AG04449 (cell line): ENCODE measurements at regions not wholly inside any gene's neighbourhood (a gene's known extent, or its start where the extent isn't known, plus 50 kb on each side); places are given as distances from the start of the nearest gene placed in this dataset.
"Not testable (repeated sequence)": the region's sequence is repeated elsewhere in the genome, so short reads cannot be mapped to it uniquely, and the experiment has no call there.

Experiments
- CTCF ChIA-PET: fragments of 350-600 bp; formaldehyde crosslinking; extraction: SDS; loops from one replicate; lab custom pipeline; 2021; ENCODE audit warnings: antibody characterized with exemption; lab: Yijun Ruan, JAX
- POLR2A ChIA-PET: fragments of 400-600, 350-600 bp; formaldehyde crosslinking; extraction: SDS; loops from one replicate; lab custom pipeline; 2020; ENCODE audit warnings: antibody characterized with exemption, inconsistent platforms; lab: Yijun Ruan, JAX
- DNase-seq: peaks from one replicate; pipeline ENCODE4 v3.0.0-alpha.2; 2010; ENCODE audit warnings: low read depth, low spot score
- H3K4me3 ChIP-seq: 2 replicates; pipeline ENCODE4 v1.5.1; 2011; ENCODE audit warnings: low read depth, mild to moderate bottlenecking, control low read depth, low read length
- TF ChIP-seq, protein P1 (sequence below): IDR thresholded peaks from one replicate; pipeline ENCODE4 v1.5.1; 2011; ENCODE audit warnings: mild to moderate bottlenecking, moderate library complexity, low read length, control low read depth, inconsistent platforms; ENCODE audit not compliant: insufficient read depth; ENCODE audit errors: missing control alignments

DNA sequence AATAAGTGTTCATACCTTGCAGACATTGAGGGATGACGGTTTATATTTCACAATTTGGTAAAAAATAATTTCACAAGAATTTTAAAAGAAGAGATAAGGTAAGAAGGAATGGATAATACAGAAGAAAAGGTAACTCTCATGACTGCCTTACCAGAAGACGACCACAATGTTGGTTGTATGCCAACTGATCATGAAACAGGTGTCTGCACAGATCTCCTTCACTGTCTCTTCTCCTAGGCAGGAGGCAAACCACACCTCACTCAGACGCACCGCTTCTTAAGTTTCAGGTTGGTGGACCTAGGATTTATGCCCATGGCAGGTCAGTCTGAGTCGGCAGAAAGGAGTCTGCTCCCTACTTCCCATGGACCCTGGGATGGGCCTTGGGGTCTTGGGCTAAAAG lies 177.2 kb downstream of the VSIG4 start:
- no peak for DNase-seq
- POLR2A ChIA-PET: no interaction called here
- TF ChIP-seq, protein P1, sequence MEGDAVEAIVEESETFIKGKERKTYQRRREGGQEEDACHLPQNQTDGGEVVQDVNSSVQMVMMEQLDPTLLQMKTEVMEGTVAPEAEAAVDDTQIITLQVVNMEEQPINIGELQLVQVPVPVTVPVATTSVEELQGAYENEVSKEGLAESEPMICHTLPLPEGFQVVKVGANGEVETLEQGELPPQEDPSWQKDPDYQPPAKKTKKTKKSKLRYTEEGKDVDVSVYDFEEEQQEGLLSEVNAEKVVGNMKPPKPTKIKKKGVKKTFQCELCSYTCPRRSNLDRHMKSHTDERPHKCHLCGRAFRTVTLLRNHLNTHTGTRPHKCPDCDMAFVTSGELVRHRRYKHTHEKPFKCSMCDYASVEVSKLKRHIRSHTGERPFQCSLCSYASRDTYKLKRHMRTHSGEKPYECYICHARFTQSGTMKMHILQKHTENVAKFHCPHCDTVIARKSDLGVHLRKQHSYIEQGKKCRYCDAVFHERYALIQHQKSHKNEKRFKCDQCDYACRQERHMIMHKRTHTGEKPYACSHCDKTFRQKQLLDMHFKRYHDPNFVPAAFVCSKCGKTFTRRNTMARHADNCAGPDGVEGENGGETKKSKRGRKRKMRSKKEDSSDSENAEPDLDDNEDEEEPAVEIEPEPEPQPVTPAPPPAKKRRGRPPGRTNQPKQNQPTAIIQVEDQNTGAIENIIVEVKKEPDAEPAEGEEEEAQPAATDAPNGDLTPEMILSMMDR: no peak
- H3K4me3 ChIP-seq: no peak overlapping the region
- CTCF ChIA-PET: no interaction called here

DNA sequence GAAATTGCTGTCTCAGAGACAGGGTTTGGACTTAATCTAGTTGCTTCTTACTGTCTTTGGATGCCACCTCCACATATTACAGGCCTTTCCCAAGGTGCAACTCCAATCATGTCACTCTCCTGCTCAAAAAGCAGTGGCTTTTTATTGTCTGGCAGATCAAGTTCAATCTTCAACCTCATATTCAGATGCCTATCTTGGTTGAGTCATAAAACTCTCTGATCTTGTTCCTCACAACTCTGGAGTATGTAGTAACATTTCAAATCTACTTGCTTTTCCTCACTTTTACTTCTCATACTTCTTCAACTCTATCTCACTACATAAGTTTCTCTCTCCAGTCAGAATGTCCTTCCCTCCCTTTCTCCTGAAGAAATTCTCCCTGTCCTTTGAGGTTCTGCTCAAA lies 180.6 kb downstream of the VSIG4 start:
- DNase-seq: no peak
- POLR2A ChIA-PET: no interaction called here
- TF ChIP-seq, protein P1: no peak
- no peak overlapping the region for H3K4me3 ChIP-seq
- CTCF ChIA-PET: no interaction called here

DNA sequence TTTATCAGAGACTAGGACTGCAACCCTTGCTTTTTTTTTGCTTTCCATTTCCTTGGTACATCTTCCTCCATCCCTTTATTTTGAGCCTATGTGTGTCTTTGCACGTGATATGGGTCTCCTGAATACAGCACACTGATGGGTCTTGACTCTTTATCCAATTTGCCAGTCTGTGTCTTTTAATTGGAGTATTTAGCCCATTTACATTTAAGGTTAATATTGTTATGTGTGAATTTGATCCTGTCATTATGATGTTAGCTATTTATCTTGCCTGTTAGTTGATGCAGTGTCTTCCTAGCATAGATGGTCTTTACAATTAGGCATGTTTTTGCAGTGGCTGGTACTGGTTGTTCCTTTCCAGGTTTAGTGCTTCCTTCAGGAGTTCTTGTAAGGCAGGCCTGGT lies 185.4 kb downstream of the VSIG4 start:
- CTCF ChIA-PET, DNase-seq, H3K4me3 ChIP-seq, POLR2A ChIA-PET: not testable (repeated sequence)

- POLR2A ChIA-PET, DNase-seq, H3K4me3 ChIP-seq, CTCF ChIA-PET: not testable (repeated sequence)
Measured at GRCh38 chrX:65851306-65851705, 183.9 kb downstream of the MSN start.

DNA sequence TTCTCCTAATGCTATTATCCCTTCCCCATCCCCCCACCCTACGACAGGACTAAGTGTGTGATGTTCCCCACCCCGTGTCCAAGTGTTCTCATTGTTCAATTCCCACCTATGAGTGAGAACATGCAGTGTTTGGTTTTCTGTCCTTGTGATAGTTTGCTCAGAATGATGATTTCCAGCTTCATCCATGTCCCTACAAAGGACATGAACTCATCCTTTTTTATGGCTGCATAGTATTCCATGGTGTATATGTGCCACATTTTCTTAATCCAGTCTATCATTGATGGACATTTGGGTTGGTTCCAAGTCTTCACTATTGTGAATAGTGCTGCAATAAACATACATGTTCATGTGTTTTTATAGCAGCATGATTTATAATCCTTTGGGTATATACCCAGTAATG lies 183.4 kb downstream of the MSN start:
- H3K4me3 ChIP-seq, DNase-seq, POLR2A ChIA-PET, CTCF ChIA-PET: not testable (repeated sequence)

DNA sequence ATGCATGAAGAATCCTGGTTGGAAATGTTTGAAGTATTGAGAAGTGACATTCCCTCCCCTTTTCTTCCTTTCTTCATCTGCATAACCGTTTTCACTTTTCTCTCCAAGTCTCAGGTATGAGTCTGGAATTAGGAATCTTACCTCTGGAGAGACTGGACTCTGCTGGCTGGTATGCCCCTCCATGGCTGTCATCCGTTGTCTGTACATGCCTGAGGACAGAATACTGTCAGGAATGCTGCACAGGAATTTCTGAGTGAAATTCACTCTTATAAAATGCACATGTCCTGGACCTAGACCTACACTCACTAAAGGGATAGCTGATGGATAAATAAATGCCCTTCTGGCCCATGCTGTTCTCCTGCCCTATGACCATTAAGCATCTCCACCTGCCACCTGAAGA lies 179.5 kb downstream of the MSN start:
- no peak for DNase-seq
- POLR2A ChIA-PET: no interaction called here
- TF ChIP-seq, protein P1: no peak
- no peak overlapping the region for H3K4me3 ChIP-seq
- CTCF ChIA-PET: no interaction called here

DNA sequence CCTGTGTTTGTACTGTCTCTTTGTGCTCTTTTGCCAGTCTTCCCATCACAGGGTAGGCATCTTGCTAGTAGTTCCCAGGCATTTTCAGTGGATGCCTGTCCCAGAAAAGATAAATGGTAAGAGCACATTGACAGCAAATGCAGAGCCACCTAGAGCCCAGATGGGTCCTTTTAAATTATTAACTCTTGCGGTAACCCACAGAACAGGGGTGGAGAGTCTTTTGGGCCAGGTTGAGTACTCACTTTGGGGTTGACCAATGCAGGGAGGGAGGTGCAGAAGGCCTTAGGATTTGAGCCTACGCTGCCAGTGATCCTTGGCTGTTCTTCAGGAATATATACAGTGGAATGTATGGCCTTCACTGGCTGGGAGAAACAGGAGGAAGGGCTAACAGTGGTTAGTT lies 173.8 kb downstream of the MSN start:
- ChIA-PET CTCF (no interaction called here), POLR2A (no interaction called here)
- no peak overlapping the region for H3K4me3 ChIP-seq
- DNase-seq: no peak
- TF ChIP-seq, protein P1: no peak

- no peak overlapping the region for H3K4me3 ChIP-seq
- TF ChIP-seq, protein P1: no peak
- ChIA-PET CTCF (no interaction called here), POLR2A (no interaction called here)
- no peak for DNase-seq
Measured at GRCh38 chrX:65838674-65839073, 171.2 kb downstream of the MSN start.
